ENCODE measurements at regions not wholly inside any gene's neighbourhood (a gene's known extent, or its start where the extent isn't known, plus 50 kb on each side); places are given as distances from the start of the nearest gene placed in this dataset.

- SMC1A ChIA-PET (ENCODE audit: uncharacterized antibody, unreplicated experiment) = no interaction called here
- POLR2A ChIA-PET = no interaction called here
- 20% methylated on average over 3 of the region's 3 CpGs for WGBS (ENCODE audit: insufficient coverage, insufficient replicate concordance, low lambda C conversion rate, missing lambda C conversion rate)
Observed at GRCh38 chr3:25272090-25272489, 156.0 kb upstream of the RARB start.

GRCh38 chr3:25273582-25274171, 154.4 kb upstream of the RARB start:
- Histone ChIP-seq H3K4me1 (ENCODE audit: control insufficient read depth, insufficient read depth, low read length) (no peaks in the 10 kb centered on the region), H3K79me2 (ENCODE audit: control insufficient read depth, insufficient read depth, low read length) (no peaks in the 10 kb centered on the region), H2AFZ (ENCODE audit: control insufficient read depth, low read depth, low read length) (no peak overlapping the region), H3K4me2 (ENCODE audit: control insufficient read depth, insufficient read depth) (no peak overlapping the region), H3K27me3 (replicated peaks in 1 of 2; ENCODE audit: control insufficient read depth in 2 of 2, insufficient read depth in 2 of 2, low read length in 1 of 2) (no peaks in the 10 kb centered on the region; a peak in 1 of 4 replicates), H3K4me3 (no peak overlapping the region), H3K9me3 (replicated peaks; ENCODE audit: control insufficient read depth, insufficient read depth, low read length) (no peaks in the 10 kb centered on the region), H3K27ac (ENCODE audit: control insufficient read depth, insufficient read depth) (no peak overlapping the region), H3K36me3 (ENCODE audit: control insufficient read depth in 2 of 2, insufficient read depth in 2 of 2, low read length in 1 of 2) (no peaks in the 10 kb centered on the region), H4K20me1 (ENCODE audit: control insufficient read depth, insufficient read depth) (no peaks in the 10 kb centered on the region), H3K9ac (ENCODE audit: control insufficient read depth, insufficient read depth, low read length) (no peak overlapping the region)
- BruUV-seq (replicated peaks) = no TSS peak
- no peak for DNase-seq (ENCODE audit: low read depth, low spot score)
- TF ChIP-seq SKIL (IDR thresholded peaks at IDR 0.05; ENCODE audit: low read depth, poor library complexity, severe bottlenecking) (no peak), EGR1 (IDR thresholded peaks at IDR 0.05; ENCODE audit: borderline replicate concordance in 1 of 2, low read depth in 2 of 2, low read length in 2 of 2) (no peak), ZZZ3 (IDR thresholded peaks at IDR 0.05; ENCODE audit: control insufficient read depth, insufficient read length, low read depth) (no peak), EED (IDR thresholded peaks at IDR 0.05; ENCODE audit: low read depth) (no peak), CBX3 (IDR thresholded peaks at IDR 0.05; ENCODE audit: borderline replicate concordance, low read depth) (no peak), JUND (IDR thresholded peaks at IDR 0.05; ENCODE audit: low read depth, low read length) (no peak)
- FAIRE-seq = no peak
- ATAC-seq = no peak
- POLR2A ChIA-PET = no interaction called here
- CTCF ChIA-PET = no interaction called here
- whole genome bisulfite sequencing (ENCODE audit: insufficient coverage, insufficient replicate concordance, low lambda C conversion rate, missing lambda C conversion rate) = 38% methylated on average over 3 of the region's 3 CpGs
- RAD21 ChIA-PET (ENCODE audit: unreplicated experiment) = no interaction called here
- in situ Hi-C loops (cut with MboI) = no loop called here
- intact Hi-C loops (cut with micrococcal nuclease; ENCODE audit: unreplicated experiment) = no loop called here
- SMC1A ChIA-PET (ENCODE audit: uncharacterized antibody, unreplicated experiment) = no interaction called here

More at GRCh38 chr3:25272090-25272489, 156.0 kb upstream of the RARB start:
- no peak overlapping the region for H3K27ac ChIP-seq (ENCODE audit: control insufficient read depth, insufficient read depth)
- no peak for ATAC-seq
- no peak overlapping the region for H3K4me3 ChIP-seq
- no peaks in the 10 kb centered on the region for H3K4me1 ChIP-seq (ENCODE audit: control insufficient read depth, insufficient read depth, low read length)
- RAD21 ChIA-PET (ENCODE audit: unreplicated experiment) = no interaction called here
- no peaks in the 10 kb centered on the region; a peak in 1 of 4 replicates for H3K27me3 ChIP-seq (replicated peaks in 1 of 2; ENCODE audit: control insufficient read depth in 2 of 2, insufficient read depth in 2 of 2, low read length in 1 of 2)
- CTCF ChIA-PET = no interaction called here
- no peaks in the 10 kb centered on the region for H4K20me1 ChIP-seq (ENCODE audit: control insufficient read depth, insufficient read depth)
- intact Hi-C loops (cut with micrococcal nuclease; ENCODE audit: unreplicated experiment) (no loop called here), in situ Hi-C loops (cut with MboI) (no loop called here)
- BruUV-seq (replicated peaks) = no TSS peak
- FAIRE-seq = no peak
- no peak overlapping the region for H2AFZ ChIP-seq (ENCODE audit: control insufficient read depth, low read depth, low read length)
- no peak for DNase-seq (ENCODE audit: low read depth, low spot score)
- H3K36me3 ChIP-seq (ENCODE audit: control insufficient read depth in 2 of 2, insufficient read depth in 2 of 2, low read length in 1 of 2) = no peaks in the 10 kb centered on the region
- TF ChIP-seq BMI1 (IDR thresholded peaks at IDR 0.05; ENCODE audit: borderline replicate concordance) = no peak
- no peak overlapping the region for H3K4me2 ChIP-seq (ENCODE audit: control insufficient read depth, insufficient read depth)
- H3K9ac ChIP-seq (ENCODE audit: control insufficient read depth, insufficient read depth, low read length) = no peak overlapping the region
- no peaks in the 10 kb centered on the region for H3K9me3 ChIP-seq (replicated peaks; ENCODE audit: control insufficient read depth, insufficient read depth, low read length)
- H3K79me2 ChIP-seq (ENCODE audit: control insufficient read depth, insufficient read depth, low read length) = no peaks in the 10 kb centered on the region

All from GM12878 (cell line).